HEK293 (cell line): ENCODE measurements at regions not wholly inside any gene's neighbourhood (a gene's known extent, or its start where the extent isn't known, plus 50 kb on each side); places are given as distances from the start of the nearest gene placed in this dataset.

Experiments
- CTCF ChIA-PET: fragments of 350-600 bp; formaldehyde crosslinking; extraction: SDS; loops from one replicate; lab custom pipeline; 2021; ENCODE audit warnings: antibody characterized with exemption; lab: Yijun Ruan, JAX
- POLR2A ChIA-PET: fragments of 300-600 bp; formaldehyde crosslinking; extraction: SDS; loops from one replicate; lab custom pipeline; 2020; ENCODE audit warnings: antibody characterized with exemption, inconsistent platforms; lab: Yijun Ruan, JAX
- H3K27ac ChIP-seq: fragments of 200-500 bp; sonication (Bioruptor generic); 2 replicates; pipeline ENCODE4 v1.5.1; 2014; ENCODE audit warnings: low read depth, low read length, control low read depth, inconsistent platforms; ENCODE audit errors: extremely low read depth
- H3K36me3 ChIP-seq, 2 experiments: fragments of 200-500 bp in 1 of 2; sonication (Bioruptor generic) in 1 of 2; 1 replicate in 1 of 2; 2 replicates in 1 of 2; pipeline ENCODE4 v1.5.1; 2014 to 2017; ENCODE audit warnings: inconsistent platforms in 2 of 2, low read length in 2 of 2; ENCODE audit not compliant: control insufficient read depth in 2 of 2, insufficient read depth in 1 of 2
- H3K4me1 ChIP-seq: fragments of 200-500 bp; sonication (Bioruptor generic); 2 replicates; pipeline ENCODE4 v1.5.1; 2014; ENCODE audit warnings: mild to moderate bottlenecking, low read length, inconsistent platforms; ENCODE audit not compliant: control insufficient read depth, insufficient read depth
- H3K4me3 ChIP-seq: 2 replicates; pipeline ENCODE4 v1.5.1; 2011; ENCODE audit warnings: low read depth, mild to moderate bottlenecking, control low read depth, low read length, moderate library complexity
- H3K9me3 ChIP-seq: fragments of 200-500 bp; sonication (Bioruptor generic); 2 replicates; pipeline ENCODE4 v1.5.1; 2014; ENCODE audit warnings: low read depth, low read length, inconsistent platforms; ENCODE audit not compliant: control insufficient read depth, insufficient read depth
- GLIS1 ChIP-seq: fragments of 450-650 bp; formaldehyde crosslinking; IDR thresholded peaks from 2 replicates; pipeline ENCODE4 v1.5.1; 2016; ENCODE audit warnings: missing biosample characterization, missing genetic modification characterization
- KLF16 ChIP-seq: fragments of 450-650 bp; formaldehyde crosslinking; IDR thresholded peaks from 2 replicates; pipeline ENCODE4 v1.5.1; 2017; ENCODE audit warnings: missing biosample characterization, missing genetic modification characterization
- MZF1 ChIP-seq: fragments of 450-650 bp; formaldehyde crosslinking; IDR thresholded peaks from 2 replicates; pipeline ENCODE4 v1.5.1; 2017; ENCODE audit warnings: missing biosample characterization, missing genetic modification characterization, borderline replicate concordance
- PATZ1 ChIP-seq: fragments of 450-650 bp; formaldehyde crosslinking; IDR thresholded peaks from 2 replicates; pipeline ENCODE4 v1.5.1; 2016; ENCODE audit warnings: missing biosample characterization, missing genetic modification characterization
- SETDB1 ChIP-seq: IDR thresholded peaks from one replicate; pipeline ENCODE4 v1.6.1; 2017; ENCODE audit warnings: mild to moderate bottlenecking, low read length, moderate library complexity, mixed read lengths; ENCODE audit not compliant: insufficient read length
- ZBTB21 ChIP-seq: fragments of 450-650 bp; formaldehyde crosslinking; IDR thresholded peaks from 2 replicates; pipeline ENCODE4 v1.5.1; 2017; ENCODE audit warnings: missing biosample characterization, missing genetic modification characterization
- ZBTB44 ChIP-seq: fragments of 450-650 bp; IDR thresholded peaks from 2 replicates; pipeline ENCODE4 v1.5.1; 2018; ENCODE audit warnings: missing biosample characterization, mild to moderate bottlenecking, missing genetic modification characterization
- ZBTB49 ChIP-seq: fragments of 450-650 bp; formaldehyde crosslinking; IDR thresholded peaks from 2 replicates; pipeline ENCODE4 v1.5.1; 2016; ENCODE audit warnings: missing biosample characterization, missing genetic modification characterization, low read depth
- ZFHX2 ChIP-seq: fragments of 450-650 bp; formaldehyde crosslinking; conservative IDR thresholded peaks from 2 replicates; pipeline ENCODE4 v1.5.1; 2016; ENCODE audit warnings: missing biosample characterization, missing genetic modification characterization
- ZFP3 ChIP-seq: fragments of 450-650 bp; formaldehyde crosslinking; IDR thresholded peaks from 2 replicates; pipeline ENCODE4 v1.5.1; 2016; ENCODE audit warnings: low read depth, missing biosample characterization, missing genetic modification characterization
- ZNF169 ChIP-seq: fragments of 450-650 bp; formaldehyde crosslinking; IDR thresholded peaks from 2 replicates; pipeline ENCODE4 v1.5.1; 2016; ENCODE audit warnings: missing biosample characterization, missing genetic modification characterization
- ZNF19 ChIP-seq: fragments of 450-650 bp; formaldehyde crosslinking; IDR thresholded peaks from 2 replicates; pipeline ENCODE4; 2016; ENCODE audit warnings: missing biosample characterization, missing genetic modification characterization, low read depth
- ZNF37A ChIP-seq: fragments of 450-650 bp; IDR thresholded peaks from 2 replicates; pipeline ENCODE4 v1.5.1; 2018; ENCODE audit warnings: missing biosample characterization, missing genetic modification characterization
- ZNF416 ChIP-seq: fragments of 450-650 bp; formaldehyde crosslinking; IDR thresholded peaks from 2 replicates; pipeline ENCODE4 v1.5.1; 2016; ENCODE audit warnings: missing biosample characterization, missing genetic modification characterization
- ZNF521 ChIP-seq: fragments of 450-650 bp; formaldehyde crosslinking; IDR thresholded peaks from 2 replicates; pipeline ENCODE4 v1.5.1; 2017; ENCODE audit warnings: missing biosample characterization, mild to moderate bottlenecking, missing genetic modification characterization
- ZNF530 ChIP-seq: fragments of 450-650 bp; formaldehyde crosslinking; IDR thresholded peaks from 2 replicates; pipeline ENCODE4 v1.5.1; 2016; ENCODE audit warnings: low read depth, missing biosample characterization, missing genetic modification characterization
- ZNF600 ChIP-seq: fragments of 450-650 bp; formaldehyde crosslinking; IDR thresholded peaks from 2 replicates; pipeline ENCODE4 v1.5.1; 2016; ENCODE audit warnings: missing biosample characterization, missing genetic modification characterization
- ZNF621 ChIP-seq: fragments of 450-650 bp; formaldehyde crosslinking; IDR thresholded peaks from 2 replicates; pipeline ENCODE4 v1.5.1; 2017; ENCODE audit warnings: missing biosample characterization, missing genetic modification characterization
- ZNF623 ChIP-seq: fragments of 450-650 bp; formaldehyde crosslinking; IDR thresholded peaks from 2 replicates; pipeline ENCODE4 v1.5.1; 2016; ENCODE audit warnings: missing biosample characterization, missing genetic modification characterization
- ZNF670 ChIP-seq: fragments of 450-650 bp; formaldehyde crosslinking; IDR thresholded peaks from 2 replicates; pipeline ENCODE4 v1.5.1; 2016; ENCODE audit warnings: missing biosample characterization, missing genetic modification characterization, low read depth
- ZNF701 ChIP-seq: fragments of 450-650 bp; formaldehyde crosslinking; IDR thresholded peaks from 2 replicates; pipeline ENCODE4 v1.5.1; 2016; ENCODE audit warnings: missing biosample characterization, missing genetic modification characterization
- ZNF768 ChIP-seq: fragments of 450-650 bp; formaldehyde crosslinking; IDR thresholded peaks from 2 replicates; pipeline ENCODE4 v1.5.1; 2018; ENCODE audit warnings: missing biosample characterization, mild to moderate bottlenecking, missing genetic modification characterization
- ZNF785 ChIP-seq: fragments of 450-650 bp; formaldehyde crosslinking; IDR thresholded peaks from 2 replicates; pipeline ENCODE4 v1.5.1; 2016; ENCODE audit warnings: missing biosample characterization, missing genetic modification characterization
- ZNF792 ChIP-seq: fragments of 450-650 bp; formaldehyde crosslinking; IDR thresholded peaks from 2 replicates; pipeline ENCODE4 v1.5.1; 2016; ENCODE audit warnings: missing biosample characterization, missing genetic modification characterization
- ZNF830 ChIP-seq: fragments of 450-650 bp; IDR thresholded peaks from 2 replicates; pipeline ENCODE4 v1.5.0; 2018; ENCODE audit warnings: missing biosample characterization, missing genetic modification characterization, low read depth, mild to moderate bottlenecking, moderate library complexity

- Histone ChIP-seq H3K4me3 (no peak overlapping the region), H3K9me3 (no peaks in the 10 kb centered on the region), H3K36me3 (no peaks in the 10 kb centered on the region), H3K4me1 (peaks cover 2% of the 10 kb centered on the region; the same call in 1 of the 2 replicates), H3K27ac (no peak overlapping the region)
- CTCF ChIA-PET: interaction anchor here (0.6 to 1.7 kb wide), 5 partner anchors 12 to 92 kb away, joined by 3 to 6 read pairs (median 3); no protein-coding TSS in a partner anchor
- no peak for TF ChIP-seq GLIS1 (tag by site-specific recombination)
- TF ChIP-seq ZNF416 (tag by site-specific recombination): no peak
- no peak for TF ChIP-seq SETDB1
- no peak for TF ChIP-seq ZNF169 (tag by site-specific recombination)
- no peak for TF ChIP-seq ZNF792 (tag by site-specific recombination)
- TF ChIP-seq ZBTB49: no peak
- TF ChIP-seq ZNF670 (tag by site-specific recombination): no peak
- TF ChIP-seq ZNF623 (tag by site-specific recombination): no peak
- TF ChIP-seq ZFP3: no peak
- TF ChIP-seq KLF16 (tag by site-specific recombination): no peak
- no peak for TF ChIP-seq ZBTB44 (tag by site-specific recombination)
- POLR2A ChIA-PET: interaction anchor here (0.6 kb wide), 1 partner anchor 57 kb away, joined by 7 read pairs; no protein-coding TSS in a partner anchor
These were observed 60.7 kb downstream of the IRF2BPL start for GRCh38 chr14:76967788-76968187.

- Histone ChIP-seq H3K36me3 (no peaks in the 10 kb centered on the region), H3K4me3 (no peak overlapping the region), H3K4me1 (peaks cover 15% of the 10 kb centered on the region)
- POLR2A ChIA-PET: interaction anchor here (1.0 kb wide), 1 partner anchor 10 kb away, joined by 3 read pairs; no protein-coding TSS in a partner anchor
- TF ChIP-seq ZNF621 (tag by site-specific recombination): no peak
- TF ChIP-seq ZBTB21: no peak
- peak; percentile 25; the same call in 1 of the 2 replicates for TF ChIP-seq ZFHX2 (tag by site-specific recombination)
- no peak for TF ChIP-seq KLF16 (tag by site-specific recombination)
- TF ChIP-seq, all 188 proteins: peak for 1
- CTCF ChIA-PET: no interaction called here
- no peaks in the 10 kb centered on the region for H3K9me3 ChIP-seq
- no peak overlapping the region for H3K27ac ChIP-seq
These were observed 63.3 kb downstream of the IRF2BPL start for GRCh38 chr14:76965232-76965631.

- Histone ChIP-seq H3K4me1 (peaks cover 15% of the 10 kb centered on the region), H3K27ac (no peak overlapping the region), H3K4me3 (no peak overlapping the region), H3K36me3 (no peaks in the 10 kb centered on the region), H3K9me3 (no peaks in the 10 kb centered on the region)
- ChIA-PET CTCF (interaction anchor here (0.7 kb wide), 1 partner anchor 24 kb away, joined by 3 read pairs; no protein-coding TSS in a partner anchor), POLR2A (no interaction called here)
- TF ChIP-seq ZNF785 (tag by site-specific recombination) (no peak), MZF1 (tag by site-specific recombination) (no peak), ZNF701 (tag by site-specific recombination) (no peak), ZBTB44 (tag by site-specific recombination) (no peak), ZNF768 (tag by site-specific recombination) (no peak), ZNF19 (tag by site-specific recombination) (no peak), PATZ1 (tag by site-specific recombination) (no peak), ZNF37A (tag by site-specific recombination) (no peak), ZNF600 (tag by site-specific recombination) (no peak), ZNF530 (tag by site-specific recombination) (no peak), ZNF521 (no peak), ZNF830 (tag by site-specific recombination) (no peak)
These were observed 63.8 kb downstream of the IRF2BPL start for GRCh38 chr14:76964695-76965094.
